ENCODE measurements at regions not wholly inside any gene's neighbourhood (a gene's known extent, or its start where the extent isn't known, plus 50 kb on each side); places are given as distances from the start of the nearest gene placed in this dataset.

GRCh38 chr3:127405791-127406190 is 117.9 kb upstream of the PRR20G start:
- H3K9me3 ChIP-seq (ENCODE audit: low read length): no peaks in the 10 kb centered on the region
- no peaks in the 10 kb centered on the region for H4K20me1 ChIP-seq (ENCODE audit: insufficient read depth)
- no peak overlapping the region for H3K9ac ChIP-seq (ENCODE audit: low read length)
- no peaks in the 10 kb centered on the region for H3F3A ChIP-seq (ENCODE audit: insufficient read depth, low read length, poor library complexity, severe bottlenecking)
- H3K4me2 ChIP-seq (ENCODE audit: low read length): no peak overlapping the region
- H3K36me3 ChIP-seq (ENCODE audit: insufficient read depth, low read length): no peaks in the 10 kb centered on the region
- no peaks in the 10 kb centered on the region for H3K79me2 ChIP-seq (replicated peaks; ENCODE audit: insufficient read depth, low read length)
- H3K4me3 ChIP-seq (ENCODE audit: low read length): no peak overlapping the region
- H2AFZ ChIP-seq (ENCODE audit: low read depth, low read length): no peak overlapping the region
- TF ChIP-seq REST (IDR thresholded peaks at IDR 0.05; ENCODE audit: borderline replicate concordance) (no peak), EP300 (conservative IDR thresholded peaks at IDR 0.05; ENCODE audit: poor library complexity, severe bottlenecking) (no peak), RAD21 (conservative IDR thresholded peaks at IDR 0.05) (no peak), POLR2AphosphoS5 (IDR thresholded peaks at IDR 0.05) (no peak), TAF1 (IDR thresholded peaks at IDR 0.05; ENCODE audit: low read depth) (no peak), CTCF (IDR thresholded peaks at IDR 0.05; ENCODE audit: poor library complexity, severe bottlenecking) (no peak), MXI1 (conservative IDR thresholded peaks at IDR 0.05; ENCODE audit: poor library complexity, severe bottlenecking) (no peak), SMC3 (conservative IDR thresholded peaks at IDR 0.05; ENCODE audit: poor library complexity) (no peak)
- no peaks in the 10 kb centered on the region for H3K9me2 ChIP-seq (ENCODE audit: insufficient read depth, low read length)
- H3K27ac ChIP-seq (ENCODE audit: low read length): no peak overlapping the region
- H3K27me3 ChIP-seq (ENCODE audit: insufficient read depth, low read depth, low read length): no peaks in the 10 kb centered on the region

- TF ChIP-seq RAD21 (conservative IDR thresholded peaks at IDR 0.05) (no peak), SMC3 (conservative IDR thresholded peaks at IDR 0.05; ENCODE audit: poor library complexity) (no peak), EP300 (conservative IDR thresholded peaks at IDR 0.05; ENCODE audit: poor library complexity, severe bottlenecking) (no peak), CTCF (IDR thresholded peaks at IDR 0.05; ENCODE audit: poor library complexity, severe bottlenecking) (no peak)
- H3K9ac ChIP-seq (ENCODE audit: low read length): no peak overlapping the region
- H3K9me3 ChIP-seq (ENCODE audit: low read length): no peaks in the 10 kb centered on the region
- no peaks in the 10 kb centered on the region for H3K27me3 ChIP-seq (ENCODE audit: insufficient read depth, low read depth, low read length)
- no peak overlapping the region for H3K27ac ChIP-seq (ENCODE audit: low read length)
- no peaks in the 10 kb centered on the region for H4K20me1 ChIP-seq (ENCODE audit: insufficient read depth)
- no peak overlapping the region for H3K4me3 ChIP-seq (ENCODE audit: low read length)
- no peak overlapping the region for H2AFZ ChIP-seq (ENCODE audit: low read depth, low read length)
- no peaks in the 10 kb centered on the region for H3K79me2 ChIP-seq (replicated peaks; ENCODE audit: insufficient read depth, low read length)
- no peaks in the 10 kb centered on the region for H3F3A ChIP-seq (ENCODE audit: insufficient read depth, low read length, poor library complexity, severe bottlenecking)
- H3K9me2 ChIP-seq (ENCODE audit: insufficient read depth, low read length): no peaks in the 10 kb centered on the region
- no peaks in the 10 kb centered on the region for H3K36me3 ChIP-seq (ENCODE audit: insufficient read depth, low read length)
- H3K4me2 ChIP-seq (ENCODE audit: low read length): no peak overlapping the region
Measured at GRCh38 chr3:127405010-127405598, 117.3 kb upstream of the PRR20G start.

Measured in neural cell (in vitro differentiated cells).